ENCODE measurements at regions not wholly inside any gene's neighbourhood (a gene's known extent, or its start where the extent isn't known, plus 50 kb on each side); places are given as distances from the start of the nearest gene placed in this dataset.

- Mint-ChIP-seq H3K27ac (ENCODE audit: unreplicated experiment) (no peak overlapping the region), H3K4me3 (ENCODE audit: unreplicated experiment) (no peak overlapping the region), H3K36me3 (ENCODE audit: insufficient read depth, unreplicated experiment) (no peaks in the 10 kb centered on the region), H3K27me3 (ENCODE audit: insufficient read depth, unreplicated experiment) (no peaks in the 10 kb centered on the region), H3K4me1 (ENCODE audit: low read depth, unreplicated experiment) (no peaks in the 10 kb centered on the region), H3K9me3 (ENCODE audit: unreplicated experiment) (no peaks in the 10 kb centered on the region)
- POLR2A ChIA-PET = no interaction called here
- BruUV-seq (replicated peaks) = no TSS peak
- intact Hi-C loops (cut with micrococcal nuclease; ENCODE audit: unreplicated experiment) = loop anchor here (10.0 kb wide), 1 partner anchor 206 kb away; no protein-coding TSS in a partner anchor
- H3K36me3 ChIP-seq (ENCODE audit: control insufficient read depth, insufficient read depth, low read length) = no peaks in the 10 kb centered on the region
- H3K4me3 ChIP-seq (ENCODE audit: low read depth, low read length) = no peak overlapping the region
- no peak for TF ChIP-seq CTCF (IDR thresholded peaks at IDR 0.05; ENCODE audit: insufficient read depth in 1 of 2, low read depth in 1 of 2, low read length in 1 of 2, severe bottlenecking in 1 of 2, unreplicated experiment in 1 of 2)
- H3K27me3 ChIP-seq (replicated peaks; ENCODE audit: control insufficient read depth, insufficient read depth, low read length) = no peaks in the 10 kb centered on the region
- no peaks in the 10 kb centered on the region for H3K9me3 ChIP-seq
- CTCF ChIA-PET = no interaction called here
- no peaks in the 10 kb centered on the region for H3K4me1 ChIP-seq
- no peak for DNase-seq
Measured at GRCh38 chr15:61629269-61629668, 400.2 kb upstream of the RORA start.

- intact Hi-C loops (cut with micrococcal nuclease; ENCODE audit: unreplicated experiment) = loop anchor here (10.0 kb wide), 1 partner anchor 210 kb away; no protein-coding TSS in a partner anchor
- CTCF ChIA-PET = interaction anchor here (0.7 kb wide), 1 partner anchor 13 kb away, joined by 3 read pairs; no protein-coding TSS in a partner anchor
- no peak overlapping the region for H3K27ac Mint-ChIP-seq (ENCODE audit: unreplicated experiment)
Measured at GRCh38 chr15:61624950-61625349, 395.8 kb upstream of the RORA start.

GRCh38 chr15:61623746-61624145, 394.6 kb upstream of the RORA start:
- H3K36me3 Mint-ChIP-seq (ENCODE audit: insufficient read depth, unreplicated experiment) = no peaks in the 10 kb centered on the region
- CTCF ChIA-PET = interaction anchor here (0.6 kb wide), 1 partner anchor 233 kb away, joined by 5 read pairs; no protein-coding TSS in a partner anchor
- no peaks in the 10 kb centered on the region for H3K9me3 Mint-ChIP-seq (ENCODE audit: unreplicated experiment)
- POLR2A ChIA-PET = no interaction called here
- DNase-seq = no peak
- no peak overlapping the region for H3K4me3 Mint-ChIP-seq (ENCODE audit: unreplicated experiment)
- no peak for TF ChIP-seq CTCF (IDR thresholded peaks at IDR 0.05; ENCODE audit: insufficient read depth in 1 of 2, low read depth in 1 of 2, low read length in 1 of 2, severe bottlenecking in 1 of 2, unreplicated experiment in 1 of 2)
- no peaks in the 10 kb centered on the region for H3K4me1 ChIP-seq
- no peak overlapping the region for H3K27ac Mint-ChIP-seq (ENCODE audit: unreplicated experiment)
- no peaks in the 10 kb centered on the region for H3K27me3 ChIP-seq (replicated peaks; ENCODE audit: control insufficient read depth, insufficient read depth, low read length)
- H3K36me3 ChIP-seq (ENCODE audit: control insufficient read depth, insufficient read depth, low read length) = no peaks in the 10 kb centered on the region
- no TSS peak for BruUV-seq (replicated peaks)
- H3K9me3 ChIP-seq = no peaks in the 10 kb centered on the region
- no peaks in the 10 kb centered on the region for H3K4me1 Mint-ChIP-seq (ENCODE audit: low read depth, unreplicated experiment)
- peaks cover 9% of the 10 kb centered on the region for H3K27me3 Mint-ChIP-seq (ENCODE audit: insufficient read depth, unreplicated experiment)
- intact Hi-C loops (cut with micrococcal nuclease; ENCODE audit: unreplicated experiment) = loop anchor here (10.0 kb wide), 1 partner anchor 211 kb away; no protein-coding TSS in a partner anchor
- H3K4me3 ChIP-seq (ENCODE audit: low read depth, low read length) = no peak overlapping the region

More at GRCh38 chr15:61624950-61625349, 395.8 kb upstream of the RORA start:
- Histone ChIP-seq H3K4me1 (no peaks in the 10 kb centered on the region), H3K9me3 (no peaks in the 10 kb centered on the region), H3K27me3 (replicated peaks; ENCODE audit: control insufficient read depth, insufficient read depth, low read length) (no peaks in the 10 kb centered on the region), H3K4me3 (ENCODE audit: low read depth, low read length) (no peak overlapping the region), H3K36me3 (ENCODE audit: control insufficient read depth, insufficient read depth, low read length) (no peaks in the 10 kb centered on the region)
- Mint-ChIP-seq H3K27me3 (ENCODE audit: insufficient read depth, unreplicated experiment) (peaks cover 9% of the 10 kb centered on the region), H3K9me3 (ENCODE audit: unreplicated experiment) (no peaks in the 10 kb centered on the region), H3K36me3 (ENCODE audit: insufficient read depth, unreplicated experiment) (no peaks in the 10 kb centered on the region), H3K4me1 (ENCODE audit: low read depth, unreplicated experiment) (no peaks in the 10 kb centered on the region), H3K4me3 (ENCODE audit: unreplicated experiment) (no peak overlapping the region)
- POLR2A ChIA-PET = no interaction called here
- no peak for TF ChIP-seq CTCF (IDR thresholded peaks at IDR 0.05; ENCODE audit: insufficient read depth in 1 of 2, low read depth in 1 of 2, low read length in 1 of 2, severe bottlenecking in 1 of 2, unreplicated experiment in 1 of 2)
- no TSS peak for BruUV-seq (replicated peaks)
- DNase-seq = no peak

Data from Caco-2 (cell line).